K562 (cell line): ENCODE measurements at regions not wholly inside any gene's neighbourhood (a gene's known extent, or its start where the extent isn't known, plus 50 kb on each side); places are given as distances from the start of the nearest gene placed in this dataset.

ENCODE experiments used
- ATAC-seq: fragments of 200-7000 bp; cut with Tn5 transposase; 3 replicates; pipeline ENCODE4 v1.9.1; 2020; ENCODE audit warnings: moderate library complexity
- BruUV-seq: library from RNA; stranded (reverse); fragments of 400-500 nt; replicated peaks from 2 replicates; lab custom pipeline; 2021; lab: Mats Ljungman, UMichigan
- CTCF ChIA-PET: fragments of 300-600 bp; formaldehyde crosslinking; extraction: SDS; loops from one replicate; lab custom pipeline; 2021; ENCODE audit warnings: low intra/inter-chr PET ratio; lab: Yijun Ruan, JAX
- POLR2A ChIA-PET: fragments of 300-600, 350-650 bp; sonication (Branson Sonifier 250); formaldehyde crosslinking; extraction: SDS; loops from one replicate; lab custom pipeline; 2021; ENCODE audit warnings: antibody characterized with exemption, inconsistent platforms; lab: Yijun Ruan, JAX
- DNase-seq, 4 experiments: peaks; one replicate each; pipeline versions ENCODE4 v3.0.0 to v3.0.0-alpha.2; 2011 to 2018; ENCODE audit warnings: low spot score in 3 of 4, mixed read lengths in 3 of 4; ENCODE audit errors: extremely low read depth in 1 of 4
- FAIRE-seq: peaks from 2 replicates; lab custom pipeline; 2011; peaks lifted over from hg19 to GRCh38; lab: Jason Lieb, UNC
- H2AFZ ChIP-seq: 2 replicates; pipeline ENCODE4 v1.6.0; 2011; ENCODE audit warnings: low read depth, low read length, control low read depth, inconsistent platforms
- H3K27ac ChIP-seq: fragments of 200-600 bp; 3 replicates; pipeline ENCODE4 v1.8.0; 2011; ENCODE audit warnings: low read depth, mild to moderate bottlenecking, control low read depth, inconsistent platforms, low read length, moderate library complexity, mixed read lengths; ENCODE audit errors: extremely low read depth
- H3K27me3 ChIP-seq, 2 experiments: fragments of 300-600 bp in 1 of 2; 2 replicates in 1 of 2; 3 replicates in 1 of 2; pipeline versions ENCODE4 v1.6.0 to v1.8.0; 2011; ENCODE audit warnings: inconsistent platforms in 2 of 2, low read length in 2 of 2, mild to moderate bottlenecking in 1 of 2, mixed read lengths in 1 of 2, moderate library complexity in 1 of 2; ENCODE audit not compliant: control insufficient read depth in 2 of 2, insufficient read depth in 2 of 2
- H3K36me3 ChIP-seq: fragments of 300-600 bp; 3 replicates; pipeline ENCODE4 v1.8.0; 2011; ENCODE audit warnings: mild to moderate bottlenecking, low read length, inconsistent platforms; ENCODE audit not compliant: control insufficient read depth, insufficient read depth
- H3K4me1 ChIP-seq, 2 experiments: fragments of 200-600 bp in 1 of 2; replicated peaks in 1 of 2; 2 replicates in 1 of 2; 3 replicates in 1 of 2; pipeline versions ENCODE4 v1.5.1 to v1.8.0; 2011; ENCODE audit warnings: inconsistent platforms in 2 of 2, low read length in 2 of 2, mild to moderate bottlenecking in 1 of 2, mixed read lengths in 1 of 2, moderate library complexity in 1 of 2; ENCODE audit not compliant: control insufficient read depth in 2 of 2, insufficient read depth in 2 of 2
- H3K4me2 ChIP-seq: 2 replicates; pipeline ENCODE4 v1.6.1; 2011; ENCODE audit warnings: low read length, control low read depth, inconsistent platforms, mixed read lengths; ENCODE audit not compliant: insufficient read depth
- H3K4me3 ChIP-seq: fragments of 200-600 bp; sonication (generic), shearing (Covaris generic); 2 replicates; pipeline ENCODE4 v1.5.1; 2016; ENCODE audit warnings: control low read depth, inconsistent platforms
- H3K79me2 ChIP-seq: fragments of 200-600 bp; 3 replicates; pipeline ENCODE4 v1.8.0; 2011; ENCODE audit warnings: low read length, inconsistent platforms; ENCODE audit not compliant: control insufficient read depth, insufficient read depth
- H3K9ac ChIP-seq, 2 experiments: 2 replicates each; pipeline versions ENCODE4 v1.6.0 to v1.6.1; 2011; ENCODE audit warnings: low read depth in 2 of 2, low read length in 2 of 2, control low read depth in 1 of 2, inconsistent platforms in 1 of 2, mild to moderate bottlenecking in 1 of 2, mixed read lengths in 1 of 2; ENCODE audit not compliant: insufficient read depth in 1 of 2
- H3K9me1 ChIP-seq: one replicate; pipeline ENCODE4 v1.6.0; 2011; ENCODE audit warnings: inconsistent platforms, mild to moderate bottlenecking, low read length, moderate library complexity; ENCODE audit not compliant: control insufficient read depth, insufficient read depth
- H3K9me3 ChIP-seq: replicated peaks from 2 replicates; pipeline ENCODE4 v1.5.1; 2011; ENCODE audit warnings: low read depth, low read length, inconsistent platforms; ENCODE audit not compliant: control insufficient read depth, insufficient read depth
- H4K20me1 ChIP-seq: replicated peaks from 2 replicates; pipeline ENCODE4 v1.6.1; 2011; ENCODE audit warnings: low read length, inconsistent platforms, mixed read lengths; ENCODE audit not compliant: control insufficient read depth, insufficient read depth
- BCOR ChIP-seq: fragments of 450-650 bp; IDR thresholded peaks from 2 replicates; pipeline ENCODE4 v1.6.1; 2016
- CHCHD3 ChIP-seq: fragments of 250-450 bp; sonication (Bioruptor Pico); IDR thresholded peaks from 2 replicates; pipeline ENCODE4 v2.1.2; 2022; ENCODE audit warnings: mild to moderate bottlenecking
- CREB5 ChIP-seq: fragments of 250-450 bp; sonication (Bioruptor Pico); IDR thresholded peaks from 2 replicates; pipeline ENCODE4 v1.5.0; 2020; ENCODE audit warnings: mild to moderate bottlenecking
- EP300 ChIP-seq: IDR thresholded peaks from 2 replicates; pipeline ENCODE4 v1.6.1; 2012; ENCODE audit warnings: low read length, improper control_type of control experiment
- HNRNPH1 ChIP-seq: fragments of 200-400 bp; formaldehyde crosslinking; optimal IDR thresholded peaks from 2 replicates; pipeline ENCODE3; 2017; ENCODE audit warnings: low read depth, mild to moderate bottlenecking, low read length, moderate library complexity
- ILF3 ChIP-seq: fragments of 450-650 bp; IDR thresholded peaks from 2 replicates; pipeline ENCODE4 v1.6.1; 2018; ENCODE audit warnings: antibody characterized with exemption, mild to moderate bottlenecking, moderate library complexity, borderline replicate concordance
- LCOR ChIP-seq: sonication (generic); formaldehyde crosslinking; IDR thresholded peaks from 2 replicates; pipeline ENCODE4 v1.8.0; 2022; ENCODE audit warnings: mild to moderate bottlenecking, missing genetic modification reagents
- MNT ChIP-seq, 2 experiments: fragments of 450-650 bp; conservative IDR thresholded peaks; 2 replicates each; pipeline ENCODE4 v1.6.1; 2017; ENCODE audit warnings: mild to moderate bottlenecking in 2 of 2, moderate library complexity in 2 of 2
- MYNN ChIP-seq, 2 experiments: sonication (generic); formaldehyde crosslinking in 1 of 2; IDR thresholded peaks; 2 replicates each; pipeline versions ENCODE4 v1.5.0 to v1.6.1; 2016 to 2020; ENCODE audit warnings: antibody characterized with exemption in 1 of 2, missing genetic modification reagents in 1 of 2
- PKNOX1 ChIP-seq: fragments of 450-650 bp; IDR thresholded peaks from 2 replicates; pipeline ENCODE4 v1.6.1; 2016
- THAP7 ChIP-seq: fragments of 250-450 bp; sonication (Bioruptor Pico); IDR thresholded peaks from 2 replicates; pipeline ENCODE4 v1.5.0; 2021
- TSC22D4 ChIP-seq: fragments of 450-650 bp; IDR thresholded peaks from 2 replicates; pipeline ENCODE4 v1.6.1; 2016; ENCODE audit warnings: missing genetic modification characterization, missing biosample characterization, control low read depth
- ZNF165 ChIP-seq: fragments of 250-450 bp; sonication (Bioruptor Pico); IDR thresholded peaks from 2 replicates; pipeline ENCODE4 v1.4.0; 2020; ENCODE audit warnings: borderline replicate concordance
- ZNF174 ChIP-seq: fragments of 250-450 bp; sonication (Bioruptor Pico); IDR thresholded peaks from 2 replicates; pipeline ENCODE4 v1.4.0; 2020; ENCODE audit warnings: mild to moderate bottlenecking
- ZNF696 ChIP-seq: fragments of 250-450 bp; sonication (Bioruptor Pico); conservative IDR thresholded peaks from 2 replicates; pipeline ENCODE4 v1.4.0; 2020; ENCODE audit warnings: mild to moderate bottlenecking, moderate library complexity
- WGBS: fragments of 100-300 bp; shearing (Covaris generic); methylation state at CpG from one replicate; pipeline ENCODE4 v1.1.6; 2016; ENCODE audit warnings: low coverage, mixed read lengths; ENCODE audit not compliant: insufficient coverage; ENCODE audit errors: missing lambda C conversion rate; 5-methylcytosine and 5-hydroxymethylcytosine counted together
- in situ Hi-C: fragments of 300-500 bp; cut with MboI; formaldehyde crosslinking; loops from 4 replicates; pipeline ENCODE4 v1.15.0; 2018; ENCODE audit warnings: inconsistent platforms, mixed read lengths
- intact Hi-C: fragments of 100-400 bp; cut with micrococcal nuclease; formaldehyde crosslinking; loops from 2 replicates; pipeline ENCODE4 v1.14.2; 2022
- TF ChIP-seq, protein P1 (sequence below): fragments of 250-450 bp; sonication (Bioruptor Pico); IDR thresholded peaks from 2 replicates; pipeline ENCODE4 v1.8.0; 2022; ENCODE audit warnings: inconsistent platforms

DNA sequence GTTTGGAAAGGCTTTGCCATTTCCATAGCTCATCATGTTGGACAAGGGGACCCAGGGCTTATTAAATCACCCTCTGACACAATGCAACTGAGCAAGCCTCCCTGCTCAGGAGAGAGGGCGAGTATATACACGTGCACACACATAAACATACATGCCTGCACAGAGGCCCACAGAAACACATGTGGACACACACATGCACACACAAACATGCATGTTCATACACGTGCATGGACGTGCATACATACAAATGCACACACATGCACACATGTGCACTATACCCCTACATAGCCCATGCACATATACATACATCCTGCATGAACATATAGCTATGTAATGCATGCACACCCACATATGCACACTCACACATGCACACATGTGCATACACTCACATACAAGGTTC is 99.5 kb upstream of the ALDH1B1 start (continued):
- TF ChIP-seq ZNF174 (CRISPR knock-in tag), result no peak

DNA sequence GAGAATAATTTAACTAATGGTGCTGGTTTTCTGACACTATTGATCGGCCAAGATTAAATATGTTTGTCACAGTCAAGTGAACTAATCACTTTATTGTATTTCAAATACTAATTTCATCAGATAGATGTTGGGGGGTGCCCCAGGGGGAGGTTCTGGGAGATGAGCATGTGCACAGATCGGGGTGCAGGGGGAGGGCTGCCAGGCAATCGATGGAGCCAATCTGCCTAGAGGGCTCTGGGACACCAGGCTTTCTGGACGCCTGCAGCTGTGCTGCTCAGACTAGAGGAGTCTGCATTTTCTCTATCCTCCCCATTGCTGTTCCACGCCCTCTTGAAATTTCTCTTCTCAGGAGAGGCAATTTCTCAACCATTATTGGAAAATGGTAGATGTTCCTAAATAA is 100.0 kb upstream of the ALDH1B1 start:
- CTCF ChIA-PET, result no interaction called here
- H3K27me3 ChIP-seq, result peaks cover 3 to 16% of the 10 kb centered on the region in 2 experiments; a peak in 3 of 5 replicates

More for the DNA sequence above, 100.0 kb upstream of the ALDH1B1 start:
- no peaks in the 10 kb centered on the region for H3K9me3 ChIP-seq
- intact Hi-C loops, result no loop called here
- DNase-seq (no peak), FAIRE-seq (no peak)
- H2AFZ ChIP-seq, result no peak overlapping the region
- in situ Hi-C loops, result no loop called here
- no peak overlapping the region for H3K4me3 ChIP-seq
- H3K4me2 ChIP-seq, result no peak overlapping the region
- no peaks in the 10 kb centered on the region for H3K79me2 ChIP-seq
- no peaks in the 10 kb centered on the region for H3K36me3 ChIP-seq
- no peak overlapping the region for H3K27ac ChIP-seq
- no peaks in the 10 kb centered on the region for H3K9me1 ChIP-seq
- no peak overlapping the region for H3K9ac ChIP-seq
- POLR2A ChIA-PET, result no interaction called here
- no TSS peak for BruUV-seq
- H4K20me1 ChIP-seq, result no peaks in the 10 kb centered on the region; the same call in none of the 2 replicates
- WGBS, result 1% methylated on average over 5 of the region's 5 CpGs
- TF ChIP-seq CREB5 (no peak), HNRNPH1 (no peak), CHCHD3 (CRISPR knock-in tag) (no peak), ZNF165 (CRISPR knock-in tag) (no peak), BCOR (no peak), EP300 (no peak), PKNOX1 (no peak), ZNF696 (CRISPR knock-in tag) (no peak), LCOR (CRISPR knock-in tag) (no peak), MYNN (IDR thresholded peaks at IDR 0.05) (no peak), MYNN (CRISPR knock-in tag; IDR thresholded peaks at IDR 0.05) (no peak), THAP7 (CRISPR knock-in tag) (no peak), MNT (conservative IDR thresholded peaks at IDR 0.05) (no peak), TSC22D4 (tag) (no peak), ILF3 (no peak)
- TF ChIP-seq, protein P1, sequence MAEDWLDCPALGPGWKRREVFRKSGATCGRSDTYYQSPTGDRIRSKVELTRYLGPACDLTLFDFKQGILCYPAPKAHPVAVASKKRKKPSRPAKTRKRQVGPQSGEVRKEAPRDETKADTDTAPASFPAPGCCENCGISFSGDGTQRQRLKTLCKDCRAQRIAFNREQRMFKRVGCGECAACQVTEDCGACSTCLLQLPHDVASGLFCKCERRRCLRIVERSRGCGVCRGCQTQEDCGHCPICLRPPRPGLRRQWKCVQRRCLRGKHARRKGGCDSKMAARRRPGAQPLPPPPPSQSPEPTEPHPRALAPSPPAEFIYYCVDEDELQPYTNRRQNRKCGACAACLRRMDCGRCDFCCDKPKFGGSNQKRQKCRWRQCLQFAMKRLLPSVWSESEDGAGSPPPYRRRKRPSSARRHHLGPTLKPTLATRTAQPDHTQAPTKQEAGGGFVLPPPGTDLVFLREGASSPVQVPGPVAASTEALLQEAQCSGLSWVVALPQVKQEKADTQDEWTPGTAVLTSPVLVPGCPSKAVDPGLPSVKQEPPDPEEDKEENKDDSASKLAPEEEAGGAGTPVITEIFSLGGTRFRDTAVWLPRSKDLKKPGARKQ (CRISPR knock-in tag), result no peak
- TF ChIP-seq, all 486 proteins: peak for 0
- no peaks in the 10 kb centered on the region for H3K4me1 ChIP-seq
- ATAC-seq, result no peak
